IMR-90 (cell line): ENCODE measurements at regions not wholly inside any gene's neighbourhood (a gene's known extent, or its start where the extent isn't known, plus 50 kb on each side); places are given as distances from the start of the nearest gene placed in this dataset.

ENCODE experiments used
- ATAC-seq: fragments of 200-7000 bp; cut with Tn5 transposase; 2 replicates; pipeline ENCODE4 v1.9.1; 2020; ENCODE audit warnings: low read depth, mild to moderate bottlenecking, moderate library complexity
- BruUV-seq: library from RNA; stranded (reverse); fragments of 400-500 nt; replicated peaks from 2 replicates; lab custom pipeline; 2021; lab: Mats Ljungman, UMichigan
- CTCF ChIA-PET: fragments of 300-600 bp; formaldehyde crosslinking; extraction: SDS; loops from one replicate; lab custom pipeline; 2021; ENCODE audit warnings: antibody characterized with exemption; lab: Yijun Ruan, JAX
- POLR2A ChIA-PET: fragments of 300-600 bp; sonication (Branson Sonifier 250); formaldehyde crosslinking; loops from one replicate; lab custom pipeline; 2022; ENCODE audit warnings: antibody characterized with exemption; ENCODE audit not compliant: unreplicated experiment; lab: Charles Lee
- DNase-seq: peaks from one replicate; pipeline ENCODE4 v3.0.0; 2013
- H2AFZ ChIP-seq: replicated peaks from 2 replicates; pipeline ENCODE3; 2013; ENCODE audit warnings: low read length, mild to moderate bottlenecking; ENCODE audit not compliant: poor library complexity
- H2AK5ac ChIP-seq: 2 replicates; pipeline ENCODE4 v1.6.1; 2013; ENCODE audit warnings: low read depth, low read length, inconsistent platforms
- H2AK9ac ChIP-seq: replicated peaks from 2 replicates; pipeline ENCODE3; 2013; ENCODE audit warnings: mild to moderate bottlenecking, low read depth, low read length, moderate library complexity; ENCODE audit not compliant: poor library complexity
- H2BK120ac ChIP-seq: 2 replicates; pipeline ENCODE4 v1.6.1; 2013; ENCODE audit warnings: low read depth, low read length, inconsistent platforms
- H2BK15ac ChIP-seq: 3 replicates; pipeline ENCODE4 v1.6.1; 2013; ENCODE audit warnings: low read depth, low read length, inconsistent platforms
- H2BK20ac ChIP-seq: 2 replicates; pipeline ENCODE4 v1.6.1; 2013; ENCODE audit warnings: low read depth, mild to moderate bottlenecking, inconsistent platforms, low read length, moderate library complexity
- H2BK5ac ChIP-seq: 2 replicates; pipeline ENCODE4 v1.6.1; 2013; ENCODE audit warnings: mild to moderate bottlenecking, low read depth, low read length, inconsistent platforms; ENCODE audit not compliant: poor library complexity, severe bottlenecking
- H3K14ac ChIP-seq: replicated peaks from 2 replicates; pipeline ENCODE4 v1.6.1; 2013; ENCODE audit warnings: low read depth, low read length, inconsistent platforms
- H3K18ac ChIP-seq: 2 replicates; pipeline ENCODE4 v1.6.1; 2013; ENCODE audit warnings: low read depth, low read length, control low read depth
- H3K23ac ChIP-seq: 2 replicates; pipeline ENCODE4 v1.6.1; 2013; ENCODE audit warnings: low read depth, low read length, inconsistent platforms
- H3K27ac ChIP-seq: 2 replicates; pipeline ENCODE4 v1.5.1; 2013; ENCODE audit warnings: mild to moderate bottlenecking, control low read depth, low read length; ENCODE audit not compliant: insufficient read depth
- H3K27me3 ChIP-seq: 2 replicates; pipeline ENCODE4 v1.6.1; 2013; ENCODE audit warnings: low read length; ENCODE audit not compliant: control insufficient read depth, insufficient read depth
- H3K36me3 ChIP-seq: 2 replicates; pipeline ENCODE4 v1.6.1; 2013; ENCODE audit warnings: low read length, mixed read lengths; ENCODE audit not compliant: control insufficient read depth, insufficient read depth
- H3K4ac ChIP-seq: 2 replicates; pipeline ENCODE4 v1.6.1; 2013; ENCODE audit warnings: low read depth, low read length, inconsistent platforms
- H3K4me1 ChIP-seq: 2 replicates; pipeline ENCODE4 v1.6.1; 2013; ENCODE audit warnings: low read length, mixed read lengths; ENCODE audit not compliant: control insufficient read depth, insufficient read depth
- H3K4me2 ChIP-seq: 2 replicates; pipeline ENCODE4 v1.6.1; 2013; ENCODE audit warnings: low read depth, mild to moderate bottlenecking, control low read depth, low read length, moderate library complexity
- H3K4me3 ChIP-seq: 2 replicates; pipeline ENCODE4 v1.5.1; 2013; ENCODE audit warnings: low read depth, mild to moderate bottlenecking, control low read depth, low read length, moderate library complexity; ENCODE audit not compliant: insufficient read depth
- H3K56ac ChIP-seq: 2 replicates; pipeline ENCODE4 v1.6.1; 2013; ENCODE audit warnings: low read length, inconsistent platforms; ENCODE audit not compliant: insufficient read depth; ENCODE audit errors: extremely low read depth
- H3K79me1 ChIP-seq, 2 experiments: 2 replicates each; pipeline ENCODE4 v1.6.1; 2013; ENCODE audit warnings: low read length in 2 of 2, inconsistent platforms in 1 of 2, low read depth in 1 of 2
- H3K9ac ChIP-seq: 2 replicates; pipeline ENCODE4 v1.6.1; 2013; ENCODE audit warnings: low read depth, low read length, control low read depth
- H3K9me1 ChIP-seq: 2 replicates; pipeline ENCODE4 v1.6.1; 2013; ENCODE audit warnings: low read length, inconsistent platforms; ENCODE audit not compliant: insufficient read depth
- H3K9me3 ChIP-seq: 2 replicates; pipeline ENCODE4 v1.6.1; 2013; ENCODE audit warnings: low read length; ENCODE audit not compliant: control insufficient read depth, insufficient read depth
- H4K20me1 ChIP-seq: 2 replicates; pipeline ENCODE4 v1.6.1; 2013; ENCODE audit warnings: low read length, inconsistent platforms; ENCODE audit not compliant: insufficient read depth
- H4K5ac ChIP-seq: 2 replicates; pipeline ENCODE4 v1.6.1; 2013; ENCODE audit warnings: mild to moderate bottlenecking, low read depth, low read length, control low read depth
- H4K8ac ChIP-seq, 2 experiments: 2 replicates each; pipeline ENCODE4 v1.6.1; 2013; ENCODE audit warnings: low read depth in 2 of 2, low read length in 2 of 2, control low read depth in 1 of 2, inconsistent platforms in 1 of 2
- H4K91ac ChIP-seq: 2 replicates; pipeline ENCODE4 v1.6.1; 2013; ENCODE audit warnings: low read depth, low read length, inconsistent platforms; ENCODE audit not compliant: insufficient read depth
- NFE2L2 ChIP-seq: fragments of 150-350 bp; IDR thresholded peaks from 2 replicates; pipeline ENCODE4 v1.6.1; 2016; ENCODE audit warnings: low read depth, mild to moderate bottlenecking, low read length
- WGBS, 2 experiments: methylation state at CpG; one replicate each; pipeline versions ENCODE4 v1.1.5 to v1.1.7; 2013; ENCODE audit warnings: missing lambda C conversion rate in 2 of 2; ENCODE audit not compliant: insufficient read length in 1 of 2; ENCODE audit errors: extremely low coverage in 2 of 2; 5-methylcytosine and 5-hydroxymethylcytosine counted together
- dilution Hi-C: fragments of 300-500 bp; cut with HindIII; formaldehyde crosslinking; loops from one replicate; pipeline ENCODE4 v1.14.3; 2018; ENCODE audit warnings: low sequenced_read_pairs; ENCODE audit not compliant: unreplicated experiment
- in situ Hi-C: fragments of 300-500 bp; cut with MboI; formaldehyde crosslinking; loops from 3 replicates; pipeline ENCODE4 v1.14.3; 2019; ENCODE audit warnings: low sequenced_read_pairs, inconsistent platforms, mixed read lengths
- intact Hi-C: fragments of 100-400 bp; cut with micrococcal nuclease; formaldehyde crosslinking; loops from 2 replicates; pipeline ENCODE4 v1.10.0; 2022

GRCh38 chr2:49843314-49843713, 689.0 kb upstream of the FSHR start:
- no peak overlapping the region for H4K8ac ChIP-seq
- no peak overlapping the region for H3K23ac ChIP-seq
- CTCF ChIA-PET, result interaction anchor here (0.6 kb wide), 1 partner anchor 1377 kb away, joined by 4 read pairs; no protein-coding TSS in a partner anchor
- no peaks in the 10 kb centered on the region for H3K4me1 ChIP-seq
- no peak overlapping the region for H2AK9ac ChIP-seq
- no peak overlapping the region for H2BK15ac ChIP-seq
- no peak overlapping the region for H3K56ac ChIP-seq
- no peak overlapping the region for H2AK5ac ChIP-seq
- peaks cover 3% of the 10 kb centered on the region; the same call in 1 of the 2 replicates for H3K9me3 ChIP-seq
- H2AFZ ChIP-seq, result no peak overlapping the region
- intact Hi-C loops (no loop called here), dilution Hi-C loops (no loop called here), in situ Hi-C loops (no loop called here)
- no peak overlapping the region for H4K91ac ChIP-seq
- POLR2A ChIA-PET, result no interaction called here
- H3K9ac ChIP-seq, result no peak overlapping the region
- H3K9me1 ChIP-seq, result no peaks in the 10 kb centered on the region
- no peak overlapping the region for H2BK5ac ChIP-seq
- no peak overlapping the region for H3K4me3 ChIP-seq
- H2BK120ac ChIP-seq, result no peak overlapping the region
- H3K27ac ChIP-seq, result no peak overlapping the region
- no peaks in the 10 kb centered on the region for H3K79me1 ChIP-seq
- no peak overlapping the region for H2BK20ac ChIP-seq
- H3K4ac ChIP-seq, result no peak overlapping the region
- H4K5ac ChIP-seq, result no peak overlapping the region
- no CpG with 5 or more reads among the region's 2 CpGs for WGBS, 2 experiments
- H3K18ac ChIP-seq, result no peak overlapping the region
- no peak for DNase-seq
- no TSS peak for BruUV-seq
- H3K27me3 ChIP-seq, result no peaks in the 10 kb centered on the region
- no peak for ATAC-seq
- H3K4me2 ChIP-seq, result no peak overlapping the region
- no peak for TF ChIP-seq NFE2L2
- no peaks in the 10 kb centered on the region for H3K36me3 ChIP-seq
- no peak overlapping the region for H3K14ac ChIP-seq
- no peaks in the 10 kb centered on the region for H4K20me1 ChIP-seq
